ENCODE measurements at regions not wholly inside any gene's neighbourhood (a gene's known extent, or its start where the extent isn't known, plus 50 kb on each side); places are given as distances from the start of the nearest gene placed in this dataset.

GRCh38 chr11:79720115-79720514 lies 279.3 kb upstream of the TENM4 start:
- H3K36me3 ChIP-seq (ENCODE audit: control insufficient read depth in 2 of 2, insufficient read depth in 2 of 2, low read length in 1 of 2): no peaks in the 10 kb centered on the region
- no peaks in the 10 kb centered on the region for H3K4me1 ChIP-seq (ENCODE audit: control insufficient read depth, insufficient read depth, low read length)
- in situ Hi-C loops (cut with MboI) (loop anchor here (25.0 kb wide), 2 partner anchors 1292 to 1517 kb away; no protein-coding TSS in a partner anchor), intact Hi-C loops (cut with micrococcal nuclease; ENCODE audit: unreplicated experiment) (no loop called here)
- no peaks in the 10 kb centered on the region for H4K20me1 ChIP-seq (ENCODE audit: control insufficient read depth, insufficient read depth)
- H3K4me2 ChIP-seq (ENCODE audit: control insufficient read depth, insufficient read depth): no peak overlapping the region
- FAIRE-seq: no peak
- H3K4me3 ChIP-seq: no peak overlapping the region
- SMC1A ChIA-PET (ENCODE audit: uncharacterized antibody, unreplicated experiment): no interaction called here
- no peak overlapping the region for H2AFZ ChIP-seq (ENCODE audit: control insufficient read depth, low read depth, low read length)
- no peaks in the 10 kb centered on the region for H3K9me3 ChIP-seq (replicated peaks; ENCODE audit: control insufficient read depth, insufficient read depth, low read length)
- 50% methylated on average over 2 of the region's 2 CpGs for WGBS (ENCODE audit: insufficient coverage, insufficient replicate concordance, low lambda C conversion rate, missing lambda C conversion rate)
- RAD21 ChIA-PET (ENCODE audit: unreplicated experiment): no interaction called here
- no TSS peak for BruUV-seq (replicated peaks)
- no peak for ATAC-seq
- DNase-seq (ENCODE audit: low read depth, low spot score): no peak
- CTCF ChIA-PET: interaction anchor here (1.2 kb wide), 1 partner anchor 10 kb away, joined by 3 read pairs; no protein-coding TSS in a partner anchor
- POLR2A ChIA-PET: no interaction called here
- no peak overlapping the region for H3K27ac ChIP-seq (ENCODE audit: control insufficient read depth, insufficient read depth)
- no peaks in the 10 kb centered on the region for H3K27me3 ChIP-seq (replicated peaks in 1 of 2; ENCODE audit: control insufficient read depth in 2 of 2, insufficient read depth in 2 of 2, low read length in 1 of 2)
- no peak overlapping the region for H3K9ac ChIP-seq (ENCODE audit: control insufficient read depth, insufficient read depth, low read length)
- no peaks in the 10 kb centered on the region for H3K79me2 ChIP-seq (ENCODE audit: control insufficient read depth, insufficient read depth, low read length)
- TF ChIP-seq BCLAF1 (IDR thresholded peaks at IDR 0.05): no peak
- no peak for TF ChIP-seq ZBED1 (IDR thresholded peaks at IDR 0.05; ENCODE audit: borderline replicate concordance)
- TF ChIP-seq ZNF622 (IDR thresholded peaks at IDR 0.05): no peak
- TF ChIP-seq IKZF2 (IDR thresholded peaks at IDR 0.05): no peak
- TF ChIP-seq ZZZ3 (IDR thresholded peaks at IDR 0.05; ENCODE audit: control insufficient read depth, insufficient read length, low read depth): no peak
- no peak for TF ChIP-seq RBBP5 (conservative IDR thresholded peaks at IDR 0.05)
- TF ChIP-seq CTCF (IDR thresholded peaks at IDR 0.05 in 2 of 3, conservative IDR thresholded peaks at IDR 0.05 in 1 of 3; ENCODE audit: control insufficient read depth in 2 of 3, extremely low read depth in 1 of 3, insufficient read depth in 1 of 3, low read depth in 3 of 3, low read length in 3 of 3): no peak
- TF ChIP-seq NKRF (conservative IDR thresholded peaks at IDR 0.05): no peak
- no peak for TF ChIP-seq NFYB (IDR thresholded peaks at IDR 0.05; ENCODE audit: insufficient read depth, low read depth, low read length)
- no peak for TF ChIP-seq CUX1 (IDR thresholded peaks at IDR 0.05; ENCODE audit: insufficient replicate concordance, low read depth, low read length)
- TF ChIP-seq ELK1 (IDR thresholded peaks at IDR 0.05; ENCODE audit: low read depth, low read length): no peak
